GM12891 (cell line): ENCODE measurements at regions not wholly inside any gene's neighbourhood (a gene's known extent, or its start where the extent isn't known, plus 50 kb on each side); places are given as distances from the start of the nearest gene placed in this dataset.

Experiments
- POLR2A ChIP-seq: IDR thresholded peaks from 2 replicates; pipeline ENCODE4 v1.6.1; 2011; ENCODE audit warnings: low read depth, low read length, control low read depth
- POLR2AphosphoS5 ChIP-seq: IDR thresholded peaks from 2 replicates; pipeline ENCODE4 v1.6.1; 2011; ENCODE audit warnings: low read depth, low read length, control low read depth
- POU2F2 ChIP-seq: IDR thresholded peaks from 2 replicates; pipeline ENCODE4 v1.6.1; 2011; ENCODE audit warnings: low read depth, mild to moderate bottlenecking, control low read depth, low read length, moderate library complexity
- SPI1 ChIP-seq: IDR thresholded peaks from 2 replicates; pipeline ENCODE4 v1.6.1; 2011; ENCODE audit warnings: low read depth, low read length, control low read depth
- TAF1 ChIP-seq: IDR thresholded peaks from 2 replicates; pipeline ENCODE4 v1.6.1; 2011; ENCODE audit warnings: low read depth, low read length, control low read depth

- no peak for TF ChIP-seq TAF1
- TF ChIP-seq POLR2AphosphoS5, result no peak
- TF ChIP-seq POLR2A, result no peak
- no peak for TF ChIP-seq SPI1
- TF ChIP-seq POU2F2, result no peak
Observed at GRCh38 chr16:16966439-16966838, 504.3 kb downstream of the XYLT1 start.
